ENCODE measurements at regions not wholly inside any gene's neighbourhood (a gene's known extent, or its start where the extent isn't known, plus 50 kb on each side); places are given as distances from the start of the nearest gene placed in this dataset.

DNA sequence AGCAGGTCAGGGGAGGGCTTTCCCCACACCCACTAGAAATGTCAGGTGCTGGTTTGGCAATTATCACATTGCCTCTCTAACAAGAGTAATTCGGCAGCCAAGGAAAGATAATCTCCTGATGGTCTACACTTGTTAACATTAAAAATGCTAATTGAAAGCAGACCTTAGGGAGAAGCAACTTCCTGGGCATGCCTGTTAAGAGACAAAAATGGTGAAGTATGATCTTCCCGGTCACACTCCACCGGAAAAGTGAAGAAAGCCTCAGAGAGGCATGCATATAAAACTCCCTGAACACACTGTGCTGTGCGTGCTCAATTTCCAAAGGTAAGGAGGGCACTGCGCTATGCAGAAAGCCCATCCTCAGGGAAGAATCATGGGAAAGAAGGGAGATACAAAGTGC lies 244.3 kb downstream of the FAM170A start:
- TF ChIP-seq, protein P1, sequence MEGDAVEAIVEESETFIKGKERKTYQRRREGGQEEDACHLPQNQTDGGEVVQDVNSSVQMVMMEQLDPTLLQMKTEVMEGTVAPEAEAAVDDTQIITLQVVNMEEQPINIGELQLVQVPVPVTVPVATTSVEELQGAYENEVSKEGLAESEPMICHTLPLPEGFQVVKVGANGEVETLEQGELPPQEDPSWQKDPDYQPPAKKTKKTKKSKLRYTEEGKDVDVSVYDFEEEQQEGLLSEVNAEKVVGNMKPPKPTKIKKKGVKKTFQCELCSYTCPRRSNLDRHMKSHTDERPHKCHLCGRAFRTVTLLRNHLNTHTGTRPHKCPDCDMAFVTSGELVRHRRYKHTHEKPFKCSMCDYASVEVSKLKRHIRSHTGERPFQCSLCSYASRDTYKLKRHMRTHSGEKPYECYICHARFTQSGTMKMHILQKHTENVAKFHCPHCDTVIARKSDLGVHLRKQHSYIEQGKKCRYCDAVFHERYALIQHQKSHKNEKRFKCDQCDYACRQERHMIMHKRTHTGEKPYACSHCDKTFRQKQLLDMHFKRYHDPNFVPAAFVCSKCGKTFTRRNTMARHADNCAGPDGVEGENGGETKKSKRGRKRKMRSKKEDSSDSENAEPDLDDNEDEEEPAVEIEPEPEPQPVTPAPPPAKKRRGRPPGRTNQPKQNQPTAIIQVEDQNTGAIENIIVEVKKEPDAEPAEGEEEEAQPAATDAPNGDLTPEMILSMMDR (IDR thresholded peaks at IDR 0.05), result no peak
- TF ChIP-seq POLR2A (IDR thresholded peaks at IDR 0.05), result no peak
